PC-3 (cell line): ENCODE measurements at regions not wholly inside any gene's neighbourhood (a gene's known extent, or its start where the extent isn't known, plus 50 kb on each side); places are given as distances from the start of the nearest gene placed in this dataset.

ENCODE experiments used
- ATAC-seq: fragments of 200-7000 bp; cut with Tn5 transposase; 2 replicates; pipeline ENCODE4 v1.9.1; 2020; ENCODE audit warnings: mild to moderate bottlenecking, moderate library complexity
- BruUV-seq: library from RNA; stranded (reverse); fragments of 400-500 nt; replicated peaks from 2 replicates; lab custom pipeline; 2021; lab: Mats Ljungman, UMichigan
- CTCF ChIA-PET: fragments of 300-600 bp; sonication (Branson Sonifier 250); formaldehyde crosslinking; loops from one replicate; lab custom pipeline; 2022; ENCODE audit warnings: antibody characterized with exemption; lab: Charles Lee
- POLR2A ChIA-PET: fragments of 300-600 bp; sonication (Branson Sonifier 250); formaldehyde crosslinking; loops from one replicate; lab custom pipeline; 2022; ENCODE audit warnings: antibody characterized with exemption; ENCODE audit not compliant: unreplicated experiment; lab: Charles Lee
- DNase-seq: peaks from one replicate; pipeline ENCODE4 v3.0.0-alpha.2; 2015
- H2AFZ ChIP-seq: fragments of 300-600 bp; sonication (generic); 2 replicates; pipeline ENCODE4 v1.6.0; 2016; ENCODE audit warnings: antibody characterized with exemption, low read length
- H3F3A ChIP-seq: fragments of 300-600 bp; sonication (generic); one replicate; pipeline ENCODE4 v1.6.0; 2017; ENCODE audit warnings: antibody characterized with exemption, low read length, control low read depth, mild to moderate bottlenecking; ENCODE audit not compliant: unreplicated experiment
- H3K27ac ChIP-seq: fragments of 300-600 bp; sonication (generic); 2 replicates; pipeline ENCODE4 v1.5.1; 2016; ENCODE audit warnings: mild to moderate bottlenecking, low read length
- H3K27me3 ChIP-seq: fragments of 300-600 bp; sonication (generic); 2 replicates; pipeline ENCODE4 v1.6.1; 2016; ENCODE audit warnings: low read length, mixed read lengths
- H3K36me3 ChIP-seq: fragments of 300-600 bp; sonication (generic); 2 replicates; pipeline ENCODE4 v1.6.1; 2016; ENCODE audit warnings: low read depth, mixed run types, low read length, mixed read lengths
- H3K4me1 ChIP-seq: fragments of 300-600 bp; sonication (generic); 2 replicates; pipeline ENCODE4 v1.5.1; 2016; ENCODE audit warnings: low read length; ENCODE audit not compliant: insufficient read depth
- H3K4me2 ChIP-seq: fragments of 300-600 bp; sonication (generic); 2 replicates; pipeline ENCODE4 v1.6.0; 2016; ENCODE audit warnings: low read length
- H3K4me3 ChIP-seq: fragments of 300-600 bp; sonication (generic); 2 replicates; pipeline ENCODE4 v1.5.1; 2016; ENCODE audit warnings: mild to moderate bottlenecking, low read length, mixed read lengths
- H3K79me2 ChIP-seq: fragments of 300-600 bp; sonication (generic); 2 replicates; pipeline ENCODE4 v1.6.1; 2017; ENCODE audit warnings: low read length, mixed read lengths
- H3K9ac ChIP-seq: fragments of 300-600 bp; sonication (generic); 2 replicates; pipeline ENCODE4 v1.6.0; 2016; ENCODE audit warnings: mild to moderate bottlenecking, low read length
- H3K9me2 ChIP-seq: fragments of 300-600 bp; sonication (generic); replicated peaks from 2 replicates; pipeline ENCODE4 v1.6.1; 2016; ENCODE audit warnings: mixed run types, low read length, mixed read lengths
- H3K9me3 ChIP-seq: fragments of 300-600 bp; sonication (generic); 2 replicates; pipeline ENCODE4 v1.6.1; 2016; ENCODE audit warnings: low read length, mixed read lengths
- H4K20me1 ChIP-seq: fragments of 300-600 bp; sonication (generic); 2 replicates; pipeline ENCODE4 v1.6.1; 2016; ENCODE audit warnings: low read length, mixed read lengths
- EZH2 ChIP-seq: fragments of 300-600 bp; sonication (generic); IDR thresholded peaks from one replicate; pipeline ENCODE4 v1.6.1; 2017; ENCODE audit warnings: antibody characterized with exemption, mild to moderate bottlenecking, low read length; ENCODE audit not compliant: unreplicated experiment
- EZH2phosphoT487 ChIP-seq: fragments of 300-600 bp; sonication (generic); IDR thresholded peaks from 2 replicates; pipeline ENCODE4 v1.6.1; 2018; ENCODE audit warnings: mild to moderate bottlenecking, antibody characterized with exemption, low read length, borderline replicate concordance
- intact Hi-C: fragments of 100-400 bp; cut with micrococcal nuclease; formaldehyde crosslinking; loops from 2 replicates; pipeline ENCODE4 v1.9.0; 2023
- TF ChIP-seq, protein P1 (sequence below): fragments of 300-600 bp; sonication (generic); conservative IDR thresholded peaks from 2 replicates; pipeline ENCODE4 v1.5.1; 2017; ENCODE audit warnings: antibody characterized with exemption, low read depth, mild to moderate bottlenecking, low read length

DNA sequence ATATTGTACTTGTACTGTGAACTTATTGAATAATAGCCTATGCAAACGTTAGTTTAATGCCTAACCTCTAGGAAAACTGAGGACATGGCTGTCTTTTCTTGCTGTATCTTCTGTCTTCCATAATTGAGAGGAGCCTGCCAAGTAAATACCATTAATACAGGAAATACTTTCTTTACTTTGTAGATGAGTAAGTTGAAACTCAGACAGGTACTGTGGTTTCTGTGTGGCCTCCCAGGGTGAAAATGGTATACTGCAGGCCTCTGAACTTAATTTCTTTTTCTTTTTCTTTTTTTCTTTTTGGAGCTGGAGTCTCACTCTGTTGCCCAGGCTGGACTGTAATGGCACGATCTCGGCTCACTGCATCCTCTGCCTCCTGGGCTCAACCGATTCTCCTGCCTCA lies 208.8 kb upstream of the ADGRL4 start:
- peaks cover 11% of the 10 kb centered on the region for H3K4me1 ChIP-seq
- no TSS peak for BruUV-seq
- no peak overlapping the region for H2AFZ ChIP-seq

DNA sequence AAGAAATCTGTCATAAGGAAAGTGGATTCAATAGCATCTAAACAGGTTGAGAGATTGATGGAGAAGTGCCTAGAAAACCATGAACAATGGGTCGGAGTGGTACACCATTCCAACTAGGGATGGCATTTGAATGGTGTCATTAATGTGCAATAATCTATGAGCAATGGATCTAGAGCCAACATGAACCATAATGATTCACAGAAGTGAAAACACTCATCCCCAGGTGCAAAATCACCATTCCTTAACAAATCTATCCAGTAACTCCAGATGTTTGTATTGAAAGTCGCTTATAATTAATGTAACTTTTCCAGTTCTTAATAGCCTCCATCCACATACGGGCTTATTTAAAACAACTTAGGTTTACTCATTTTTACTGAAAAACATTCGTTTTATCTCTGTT lies 201.3 kb upstream of the ADGRL4 start:
- 0 out of 2 replicates have a peak, but pooled peaks cover 4% of the 10 kb centered on the region for H3K4me1 ChIP-seq
- no peaks in the 10 kb centered on the region for H3K79me2 ChIP-seq
- no peak overlapping the region for H2AFZ ChIP-seq
- no peaks in the 10 kb centered on the region for H3K36me3 ChIP-seq
- ATAC-seq (no peak), DNase-seq (no peak)
- no peaks in the 10 kb centered on the region for H3K27me3 ChIP-seq
- no peaks in the 10 kb centered on the region for H3K9me2 ChIP-seq
- no TSS peak for BruUV-seq
- H3K9me3 ChIP-seq = no peaks in the 10 kb centered on the region
- TF ChIP-seq EZH2phosphoT487 = no peak
- TF ChIP-seq, protein P1, sequence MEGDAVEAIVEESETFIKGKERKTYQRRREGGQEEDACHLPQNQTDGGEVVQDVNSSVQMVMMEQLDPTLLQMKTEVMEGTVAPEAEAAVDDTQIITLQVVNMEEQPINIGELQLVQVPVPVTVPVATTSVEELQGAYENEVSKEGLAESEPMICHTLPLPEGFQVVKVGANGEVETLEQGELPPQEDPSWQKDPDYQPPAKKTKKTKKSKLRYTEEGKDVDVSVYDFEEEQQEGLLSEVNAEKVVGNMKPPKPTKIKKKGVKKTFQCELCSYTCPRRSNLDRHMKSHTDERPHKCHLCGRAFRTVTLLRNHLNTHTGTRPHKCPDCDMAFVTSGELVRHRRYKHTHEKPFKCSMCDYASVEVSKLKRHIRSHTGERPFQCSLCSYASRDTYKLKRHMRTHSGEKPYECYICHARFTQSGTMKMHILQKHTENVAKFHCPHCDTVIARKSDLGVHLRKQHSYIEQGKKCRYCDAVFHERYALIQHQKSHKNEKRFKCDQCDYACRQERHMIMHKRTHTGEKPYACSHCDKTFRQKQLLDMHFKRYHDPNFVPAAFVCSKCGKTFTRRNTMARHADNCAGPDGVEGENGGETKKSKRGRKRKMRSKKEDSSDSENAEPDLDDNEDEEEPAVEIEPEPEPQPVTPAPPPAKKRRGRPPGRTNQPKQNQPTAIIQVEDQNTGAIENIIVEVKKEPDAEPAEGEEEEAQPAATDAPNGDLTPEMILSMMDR = no peak
- TF ChIP-seq EZH2 = no peak
- H3K9ac ChIP-seq = no peak overlapping the region
- H3K27ac ChIP-seq = no peak overlapping the region
- ChIA-PET POLR2A (no interaction called here), CTCF (no interaction called here)
- H4K20me1 ChIP-seq = no peaks in the 10 kb centered on the region
- no peak overlapping the region for H3K4me2 ChIP-seq
- no peak overlapping the region for H3K4me3 ChIP-seq
- H3F3A ChIP-seq = no peaks in the 10 kb centered on the region
- intact Hi-C loops = no loop called here

More for the DNA sequence above, 208.8 kb upstream of the ADGRL4 start:
- H3F3A ChIP-seq = no peaks in the 10 kb centered on the region
- no peaks in the 10 kb centered on the region for H4K20me1 ChIP-seq
- H3K27ac ChIP-seq = peak overlapping the region; percentile 29; the same call in 1 of the 2 replicates
- H3K9me2 ChIP-seq = no peaks in the 10 kb centered on the region
- ChIA-PET CTCF (no interaction called here), POLR2A (no interaction called here)
- no peak overlapping the region for H3K9ac ChIP-seq
- H3K79me2 ChIP-seq = no peaks in the 10 kb centered on the region
- intact Hi-C loops = no loop called here
- H3K27me3 ChIP-seq = no peaks in the 10 kb centered on the region
- TF ChIP-seq EZH2 (no peak), EZH2phosphoT487 (no peak)
- TF ChIP-seq, protein P1 = 0 out of 2 replicates have a peak, but pooled peaks have one; percentile 8
- DNase-seq = peak; percentile 66
- H3K4me2 ChIP-seq = no peak overlapping the region
- ATAC-seq = peak; percentile 100
- H3K9me3 ChIP-seq = no peaks in the 10 kb centered on the region
- no peak overlapping the region for H3K4me3 ChIP-seq
- H3K36me3 ChIP-seq = no peaks in the 10 kb centered on the region

DNA sequence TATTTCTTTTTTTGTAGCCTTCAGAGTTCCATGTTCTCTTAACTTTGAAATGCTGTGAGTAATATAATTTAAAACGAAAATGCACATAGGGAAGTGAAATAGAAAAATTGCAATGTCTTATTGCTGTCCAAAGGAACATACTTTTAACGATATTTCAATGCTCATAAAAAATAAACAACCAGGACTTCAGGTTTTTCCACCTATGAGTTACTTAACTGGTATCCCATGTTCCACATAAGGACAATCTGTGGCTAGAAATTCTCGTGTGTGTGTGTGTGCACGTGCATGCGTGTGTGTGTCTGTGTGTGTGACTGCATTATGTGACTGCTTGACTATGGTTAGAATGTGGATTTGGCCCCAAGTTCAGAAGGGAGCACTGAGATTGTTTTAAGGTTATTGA lies 200.8 kb upstream of the ADGRL4 start:
- H3F3A ChIP-seq = no peaks in the 10 kb centered on the region
- no peaks in the 10 kb centered on the region for H3K27me3 ChIP-seq
- H3K9me3 ChIP-seq = no peaks in the 10 kb centered on the region
- H4K20me1 ChIP-seq = no peaks in the 10 kb centered on the region
- ChIA-PET POLR2A (no interaction called here), CTCF (no interaction called here)
- H3K9me2 ChIP-seq = no peaks in the 10 kb centered on the region
- H3K4me3 ChIP-seq = no peak overlapping the region
- no peak for ATAC-seq
- no peak overlapping the region for H3K27ac ChIP-seq
- no peak overlapping the region for H3K9ac ChIP-seq
- TF ChIP-seq EZH2 = no peak
- TF ChIP-seq, protein P1 = no peak
- TF ChIP-seq EZH2phosphoT487 = no peak
- no peaks in the 10 kb centered on the region for H3K36me3 ChIP-seq
- BruUV-seq = no TSS peak
- intact Hi-C loops = no loop called here
- H2AFZ ChIP-seq = no peak overlapping the region
- peak; percentile 51 for DNase-seq
- H3K79me2 ChIP-seq = no peaks in the 10 kb centered on the region
- no peak overlapping the region for H3K4me2 ChIP-seq
- 0 out of 2 replicates have a peak, but pooled peaks cover 4% of the 10 kb centered on the region for H3K4me1 ChIP-seq
